ENCODE measurements at regions not wholly inside any gene's neighbourhood (a gene's known extent, or its start where the extent isn't known, plus 50 kb on each side); places are given as distances from the start of the nearest gene placed in this dataset.
A peak's percentile ranks its signal among the peaks of the same experiment; 100 is the strongest.

DNA sequence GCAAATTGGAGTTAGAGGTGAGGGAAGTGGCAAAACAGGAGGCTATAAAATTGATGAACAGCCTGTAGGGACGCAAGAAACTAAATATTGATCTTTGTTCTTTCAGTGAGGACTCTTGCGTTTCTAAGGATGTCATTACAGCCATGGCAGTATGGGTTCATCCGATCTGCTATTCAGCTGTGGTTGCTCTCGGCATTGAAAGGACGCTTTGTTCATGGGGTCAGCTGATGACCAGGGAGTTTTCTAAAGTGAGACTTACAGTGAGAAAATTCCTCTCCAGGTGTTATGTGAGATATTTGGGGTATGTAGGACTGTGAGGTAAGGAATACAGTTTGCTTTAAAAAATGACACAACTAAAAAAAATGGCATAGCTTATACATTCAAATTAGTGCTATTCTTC, 52.7 kb upstream of the PELI1 start:
- DNase-seq: no peak

DNA sequence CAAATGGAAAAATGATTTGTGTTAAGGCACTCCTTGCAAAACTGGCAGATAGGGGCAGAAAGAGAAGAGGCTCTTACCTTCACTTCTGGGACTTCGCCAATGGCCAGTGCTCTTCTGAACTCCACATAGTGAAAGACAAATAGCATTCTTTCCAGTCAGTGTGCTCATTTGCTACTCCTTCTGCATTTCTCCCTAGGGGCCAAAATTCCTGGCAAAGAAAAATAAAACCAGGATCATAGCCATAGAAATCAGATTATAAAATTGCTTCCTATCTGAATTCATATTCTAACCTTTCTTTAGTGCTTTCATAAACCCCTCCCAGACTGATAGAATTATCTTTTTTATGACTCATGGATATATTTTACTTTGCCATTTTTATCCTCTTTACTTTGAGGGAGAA, 56.9 kb upstream of the PELI1 start:
- no peak for DNase-seq

GRCh38 chr2:64202206-64202845, 58.1 kb upstream of the PELI1 start:
- DNase-seq: no peak

- DNase-seq: no peak
These were observed 59.1 kb upstream of the PELI1 start for GRCh38 chr2:64203131-64203857.

DNA sequence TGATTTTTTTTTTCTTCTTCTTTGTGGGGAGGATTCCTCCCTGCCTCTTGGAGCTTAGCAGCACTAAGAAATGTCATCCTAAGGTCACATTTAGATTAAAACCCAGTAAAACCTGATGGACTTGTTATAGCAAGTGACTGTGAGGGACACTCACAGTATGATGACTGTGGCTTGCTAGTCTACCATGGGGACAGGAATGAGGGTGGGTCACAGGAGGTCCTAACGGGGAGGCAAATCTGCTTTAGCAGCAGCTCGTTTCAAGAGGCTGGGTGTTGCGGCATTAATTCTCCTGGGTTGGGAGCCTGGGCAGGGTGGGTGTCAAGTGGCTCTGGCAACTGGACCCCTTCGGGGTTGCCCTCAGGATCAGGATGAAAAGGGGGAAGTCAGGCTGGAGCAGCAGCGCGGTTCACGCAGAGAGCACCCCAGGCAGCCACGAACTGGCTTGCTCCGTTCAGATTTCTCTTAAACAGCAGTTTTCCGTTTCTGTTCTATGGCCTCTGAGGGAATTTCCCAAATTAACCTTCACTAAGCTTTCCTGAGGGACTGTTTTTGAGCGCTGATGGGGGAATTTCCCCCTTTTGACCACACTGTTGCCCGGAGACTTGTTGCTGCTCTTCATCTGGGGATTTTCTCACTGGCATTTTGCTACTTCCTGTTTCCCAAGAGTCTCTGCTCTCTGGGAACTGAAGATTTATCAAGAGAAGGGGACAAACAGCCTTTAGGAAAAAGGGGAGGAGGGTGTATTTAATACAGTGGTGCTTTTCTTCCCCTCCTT, 59.8 kb upstream of the PELI1 start:
- DNase-seq: peak; percentile 6

DNA sequence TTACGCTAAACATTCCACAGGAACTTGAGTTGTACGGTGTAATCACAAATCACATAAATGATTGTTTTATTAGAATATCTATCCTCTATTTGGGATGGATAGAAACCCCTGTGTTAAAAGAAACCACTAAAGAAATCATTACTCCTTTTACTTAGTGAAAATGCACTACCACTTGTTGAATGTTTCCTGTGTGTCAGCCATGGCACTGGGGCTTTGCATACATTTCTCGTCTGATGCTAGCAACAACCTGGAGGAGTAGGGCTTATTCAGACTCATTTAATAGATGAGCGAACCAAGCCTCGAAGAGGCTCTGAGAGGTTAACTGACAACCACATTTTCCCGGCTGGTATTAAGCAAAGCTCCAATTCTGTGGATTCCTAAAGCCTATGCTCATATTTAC, 60.5 kb upstream of the PELI1 start:
- no peak for DNase-seq

GRCh38 chr2:64205415-64205814, 61.2 kb upstream of the PELI1 start:
- DNase-seq: no peak

DNA sequence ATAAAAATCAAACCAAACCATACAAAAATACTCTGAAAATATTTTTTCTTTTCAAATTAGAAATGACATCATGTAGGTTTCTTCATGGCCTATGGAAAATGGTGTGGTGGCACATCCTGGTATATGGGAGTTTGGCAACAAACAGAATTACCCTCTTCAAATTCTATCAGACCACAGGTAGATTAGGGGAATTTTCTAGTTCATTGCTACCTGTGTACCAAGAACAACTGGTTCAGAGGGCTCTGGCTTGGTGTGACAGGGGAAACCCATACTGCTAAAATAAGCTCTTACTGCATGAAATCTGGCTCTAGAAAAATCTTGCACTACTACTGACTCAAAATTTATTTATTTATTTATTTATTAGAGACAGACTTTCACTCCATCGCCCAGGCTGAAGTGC, 63.4 kb upstream of the PELI1 start:
- DNase-seq: no peak

GRCh38 chr2:64210816-64211215, 66.6 kb upstream of the PELI1 start:
- no peak for DNase-seq

DNA sequence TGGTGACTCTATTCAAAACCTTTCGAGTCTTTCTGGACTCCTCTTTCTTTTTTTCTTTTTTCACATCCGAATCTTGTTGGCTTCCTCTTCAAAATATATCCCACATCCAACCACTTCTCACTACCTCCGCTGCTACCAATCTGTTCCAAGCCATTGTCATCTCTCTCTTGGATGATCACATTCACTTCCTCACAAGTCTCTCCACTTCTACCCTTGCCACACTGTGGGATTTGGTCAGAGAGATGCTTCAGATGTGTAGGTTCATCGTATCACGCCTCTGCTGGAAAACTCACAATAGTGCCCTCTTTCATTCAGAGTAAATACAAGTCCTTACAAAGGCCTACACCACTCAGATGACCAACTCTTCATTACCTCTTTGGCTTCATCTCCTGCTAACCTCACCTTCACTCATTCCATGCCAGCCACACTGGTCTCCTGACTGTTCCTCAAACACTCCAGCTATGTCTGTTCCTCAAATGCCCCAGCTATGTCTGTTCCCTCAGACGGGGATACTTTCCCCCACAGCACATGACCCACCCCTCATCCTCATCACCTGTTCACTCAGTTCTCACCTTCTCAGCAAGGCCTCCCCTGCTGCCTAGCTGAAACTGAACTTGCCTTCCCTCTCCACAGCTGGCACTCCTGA, 67.2 kb upstream of the PELI1 start:
- no peak for DNase-seq

DNA sequence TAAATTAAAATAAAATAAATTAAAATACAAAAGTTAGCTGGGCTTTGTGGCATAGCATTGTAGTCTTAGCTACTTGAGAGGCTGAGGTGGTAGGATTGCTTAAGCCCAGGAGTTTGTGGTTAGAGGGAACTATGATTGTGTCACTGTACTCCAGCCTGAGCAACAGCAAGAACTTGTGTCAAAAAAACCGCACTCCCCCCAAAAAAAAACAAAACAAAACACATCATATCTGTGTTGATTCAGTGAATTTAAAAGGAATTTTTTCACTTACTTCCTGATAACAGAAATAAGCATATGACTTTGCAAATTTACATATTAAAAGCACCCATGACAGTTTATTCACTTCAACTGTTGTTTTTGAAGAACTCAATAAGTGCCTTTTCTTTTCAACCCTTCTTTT, 68.1 kb upstream of the PELI1 start:
- no peak for DNase-seq

DNA sequence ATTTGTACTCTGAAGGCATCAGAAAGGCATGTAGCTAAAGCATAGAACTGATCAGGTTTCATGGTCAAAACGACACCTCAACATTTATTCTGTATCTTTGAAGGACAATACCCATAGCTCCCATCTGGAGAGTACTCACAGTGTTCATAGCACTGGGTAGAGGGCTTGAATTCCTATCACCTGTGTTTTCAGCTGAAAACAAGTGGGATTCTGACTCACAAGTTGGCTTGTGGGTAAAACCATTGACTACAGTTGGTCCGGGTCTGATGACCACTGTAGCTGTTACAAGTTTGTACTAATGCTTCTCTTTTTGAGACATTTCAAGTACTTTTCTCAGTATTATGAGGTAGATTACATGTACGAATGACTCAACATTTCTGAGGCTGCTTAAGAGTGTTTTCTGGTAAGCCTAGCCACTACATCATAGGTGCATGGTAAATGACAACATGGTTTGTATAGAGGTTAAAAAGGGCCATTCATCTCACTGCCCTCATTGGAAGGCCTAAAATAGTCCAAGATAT, 68.6 kb upstream of the PELI1 start:
- DNase-seq: no peak

DNA sequence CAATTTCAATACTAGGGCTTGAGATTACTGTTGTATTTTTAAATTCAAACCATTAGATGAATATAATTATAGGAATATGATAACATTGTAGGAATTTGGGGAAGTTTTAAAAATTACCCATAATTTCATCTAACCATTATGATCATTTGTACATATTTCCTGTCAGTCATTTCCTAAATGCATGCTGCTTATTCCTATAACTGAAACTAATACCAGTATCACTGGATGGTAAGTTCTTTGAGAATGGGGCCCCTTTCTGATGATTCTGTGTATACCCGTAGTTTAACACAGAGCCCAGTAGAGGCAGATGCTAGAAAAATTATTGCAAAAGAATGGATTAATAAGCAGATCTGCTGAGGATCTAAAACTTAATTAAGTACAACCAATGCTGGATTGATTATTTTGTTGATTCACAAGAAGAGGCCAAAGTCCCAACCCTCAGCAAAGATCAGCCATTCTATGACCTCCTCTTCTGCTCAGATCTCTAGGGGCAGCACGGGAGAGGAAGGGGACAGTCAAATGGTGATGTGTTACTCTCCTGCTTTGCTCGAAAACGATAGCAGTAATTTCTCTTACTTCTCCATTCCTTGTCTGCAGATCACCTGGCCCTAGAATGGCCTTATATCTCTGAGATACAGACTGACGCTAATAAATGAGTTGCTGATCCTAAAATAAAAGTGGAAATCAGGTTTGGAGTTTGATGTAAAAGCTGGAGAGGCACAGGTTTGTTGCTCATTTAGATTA, 69.5 kb upstream of the PELI1 start:
- DNase-seq: no peak

DNA sequence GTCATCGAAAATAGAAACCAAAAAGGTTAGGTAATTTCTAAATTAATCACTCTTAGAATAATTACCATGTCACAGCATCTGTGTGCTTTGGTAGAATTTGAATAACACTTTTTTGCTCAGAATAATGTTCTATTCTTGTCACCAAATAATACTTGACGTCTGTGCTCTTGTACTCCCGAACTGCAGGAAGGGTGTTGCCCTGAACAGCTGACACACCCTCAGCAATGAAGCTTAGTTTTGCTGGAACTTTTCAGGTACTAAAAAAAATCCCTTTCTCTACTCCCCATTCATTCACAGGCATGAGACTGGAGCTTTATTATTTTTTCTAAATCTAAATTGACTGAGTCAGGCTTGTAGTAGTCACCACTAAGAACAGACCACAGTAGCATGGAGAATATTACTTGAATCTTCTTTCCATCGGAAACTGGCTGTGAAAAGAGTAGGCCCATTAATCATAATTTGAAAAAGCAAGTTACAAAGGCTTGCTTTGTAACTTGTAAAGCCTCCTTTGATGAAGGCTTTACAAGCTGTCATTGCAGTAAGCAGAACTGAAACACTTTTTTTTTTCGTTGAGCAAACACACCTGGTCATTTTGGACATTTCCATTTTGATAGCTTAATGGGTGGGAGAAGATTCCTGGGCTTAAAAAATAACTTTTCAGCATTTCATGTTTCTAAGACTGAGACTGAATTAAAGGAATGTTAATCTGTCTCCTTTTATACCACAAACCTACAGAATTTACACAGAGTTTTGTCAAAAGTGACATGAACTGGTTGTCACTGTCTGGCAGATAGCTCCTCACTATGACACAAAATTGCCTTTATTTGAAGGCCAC, 70.3 kb upstream of the PELI1 start:
- no peak for DNase-seq

DNA sequence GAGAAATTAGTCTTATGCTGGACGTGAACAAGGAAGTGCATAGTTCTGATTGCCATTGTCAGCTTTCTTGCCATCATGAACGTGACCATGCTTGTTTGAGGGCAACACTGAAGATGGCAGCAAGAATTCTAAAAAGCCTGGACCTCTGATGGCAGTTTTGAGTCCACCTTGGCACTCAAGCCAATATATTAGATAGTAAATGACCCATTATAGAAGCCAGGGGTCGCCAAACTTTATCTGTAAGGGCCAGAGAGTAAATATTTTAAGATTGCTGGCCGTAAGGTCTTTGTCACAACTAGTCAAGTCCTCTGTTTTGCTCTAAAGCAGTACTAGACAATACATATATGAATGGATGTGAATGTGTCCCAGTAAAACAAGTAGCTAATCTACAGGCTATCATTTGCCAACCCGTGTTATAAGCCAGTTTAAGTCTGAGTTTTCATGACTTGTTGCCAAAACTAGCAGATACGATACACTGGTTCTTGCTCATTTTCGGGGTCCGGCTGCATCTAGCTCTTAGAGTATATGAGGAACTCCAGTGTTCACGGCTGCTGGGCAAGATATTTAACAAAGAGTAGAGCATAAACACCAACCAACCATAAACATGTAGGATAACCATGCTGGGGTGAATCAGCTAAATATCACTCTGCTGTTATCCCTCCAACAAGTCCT, 73.1 kb upstream of the PELI1 start:
- DNase-seq: no peak

GRCh38 chr2:64218137-64218802, 74.0 kb upstream of the PELI1 start:
- DNase-seq: no peak

- no peak for DNase-seq
These were observed 74.9 kb upstream of the PELI1 start for GRCh38 chr2:64219149-64219548.

- no peak for DNase-seq
These were observed 76.0 kb upstream of the PELI1 start for GRCh38 chr2:64220265-64220664.

DNA sequence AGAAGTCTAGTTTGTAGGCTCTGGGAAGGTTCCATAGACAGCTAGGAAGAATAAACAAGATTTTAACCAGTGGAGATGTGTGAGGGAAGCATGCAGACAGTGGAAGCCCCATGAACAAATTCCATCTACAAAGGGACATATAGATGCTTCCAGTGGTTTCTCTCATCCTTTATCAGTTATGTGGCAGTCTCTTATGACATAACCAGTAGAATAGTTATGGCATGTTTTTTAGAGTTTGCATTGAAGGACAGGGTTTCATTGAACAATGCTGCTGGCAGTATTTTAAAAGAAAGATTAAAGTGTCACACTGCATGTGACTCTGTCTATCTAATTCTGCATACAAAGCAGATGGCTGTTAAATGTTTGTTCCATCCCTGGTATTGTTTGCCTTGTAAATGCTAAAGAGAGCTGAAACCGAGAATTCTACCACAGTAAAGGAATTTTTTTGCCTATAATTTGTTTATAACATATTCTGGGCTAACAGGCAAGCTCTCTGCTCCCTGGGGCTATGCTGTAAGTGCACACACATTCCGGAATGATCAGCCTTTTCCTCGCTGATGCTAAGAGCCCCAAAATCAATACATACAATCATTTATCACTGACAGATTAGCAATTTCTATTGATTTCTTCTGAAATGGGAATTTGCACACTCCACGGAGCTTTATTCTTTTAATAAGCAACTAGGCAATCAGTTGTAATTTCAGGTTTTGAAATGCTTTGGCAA, 76.8 kb upstream of the PELI1 start:
- DNase-seq: no peak
